Stomach (tissue), 4 donors: ENCODE measurements at regions not wholly inside any gene's neighbourhood (a gene's known extent, or its start where the extent isn't known, plus 50 kb on each side); places are given as distances from the start of the nearest gene placed in this dataset.

Experiments
- EP300 ChIP-seq: sonication (generic); formaldehyde crosslinking; IDR thresholded peaks from one replicate; pipeline ENCODE4 v1.6.1; 2017; ENCODE audit warnings: antibody characterized with exemption
- POLR2A ChIP-seq, 4 donors: fragments of 450-650 bp; IDR thresholded peaks; one replicate each; pipeline ENCODE4 v1.6.1; 2016; ENCODE audit warnings: antibody characterized with exemption in 4 of 4, control low read depth in 2 of 4, mild to moderate bottlenecking in 1 of 4, moderate library complexity in 1 of 4
- TF ChIP-seq, protein P1 (sequence below), 7 experiments: fragments of 450-650 bp in 4 of 7; fragments of 200-600 bp in 3 of 7; sonication (generic) in 3 of 7; IDR thresholded peaks; one replicate each; pipeline ENCODE4 v1.5.1; 2016 to 2019; ENCODE audit warnings: antibody characterized with exemption in 7 of 7, control low read depth in 2 of 7, mild to moderate bottlenecking in 1 of 7

DNA sequence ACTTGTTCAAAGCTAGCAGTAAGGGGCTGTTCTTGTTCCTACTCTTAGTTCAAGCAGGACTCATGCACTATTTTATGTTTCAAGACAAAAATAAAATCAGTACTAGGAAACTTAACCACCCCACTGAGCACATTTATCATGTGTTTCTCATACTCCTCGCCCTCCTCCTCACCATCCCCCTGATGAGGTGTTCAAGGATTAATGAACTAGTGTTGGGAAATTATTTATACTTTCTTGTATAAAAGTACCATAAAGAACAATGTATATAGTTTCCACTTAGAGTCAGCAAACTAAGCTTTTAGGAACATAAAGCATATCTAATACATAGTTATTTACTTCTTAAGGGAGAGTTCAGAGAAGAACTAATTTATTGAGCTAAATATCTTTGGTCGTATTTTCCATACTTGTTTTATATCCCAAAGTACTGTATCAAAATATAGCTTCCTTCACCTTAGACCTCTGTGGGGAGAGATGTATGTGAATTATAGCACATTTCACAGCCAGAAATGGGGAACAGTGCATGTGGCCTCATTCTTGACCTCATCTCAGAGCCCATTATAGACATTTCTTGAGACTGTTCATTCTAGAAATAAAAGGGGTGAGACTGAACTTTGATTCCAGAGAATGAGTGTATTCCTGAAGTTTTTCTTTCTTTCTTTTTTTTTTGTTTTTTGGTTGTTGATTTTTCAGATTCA is 326.5 kb upstream of the MAP3K7 start:
- TF ChIP-seq POLR2A (IDR thresholded peaks at IDR 0.05) (no peak), EP300 (no peak)
- TF ChIP-seq, protein P1, sequence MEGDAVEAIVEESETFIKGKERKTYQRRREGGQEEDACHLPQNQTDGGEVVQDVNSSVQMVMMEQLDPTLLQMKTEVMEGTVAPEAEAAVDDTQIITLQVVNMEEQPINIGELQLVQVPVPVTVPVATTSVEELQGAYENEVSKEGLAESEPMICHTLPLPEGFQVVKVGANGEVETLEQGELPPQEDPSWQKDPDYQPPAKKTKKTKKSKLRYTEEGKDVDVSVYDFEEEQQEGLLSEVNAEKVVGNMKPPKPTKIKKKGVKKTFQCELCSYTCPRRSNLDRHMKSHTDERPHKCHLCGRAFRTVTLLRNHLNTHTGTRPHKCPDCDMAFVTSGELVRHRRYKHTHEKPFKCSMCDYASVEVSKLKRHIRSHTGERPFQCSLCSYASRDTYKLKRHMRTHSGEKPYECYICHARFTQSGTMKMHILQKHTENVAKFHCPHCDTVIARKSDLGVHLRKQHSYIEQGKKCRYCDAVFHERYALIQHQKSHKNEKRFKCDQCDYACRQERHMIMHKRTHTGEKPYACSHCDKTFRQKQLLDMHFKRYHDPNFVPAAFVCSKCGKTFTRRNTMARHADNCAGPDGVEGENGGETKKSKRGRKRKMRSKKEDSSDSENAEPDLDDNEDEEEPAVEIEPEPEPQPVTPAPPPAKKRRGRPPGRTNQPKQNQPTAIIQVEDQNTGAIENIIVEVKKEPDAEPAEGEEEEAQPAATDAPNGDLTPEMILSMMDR (IDR thresholded peaks at IDR 0.05), result no peak
